ENCODE measurements at regions not wholly inside any gene's neighbourhood (a gene's known extent, or its start where the extent isn't known, plus 50 kb on each side); places are given as distances from the start of the nearest gene placed in this dataset.

DNA sequence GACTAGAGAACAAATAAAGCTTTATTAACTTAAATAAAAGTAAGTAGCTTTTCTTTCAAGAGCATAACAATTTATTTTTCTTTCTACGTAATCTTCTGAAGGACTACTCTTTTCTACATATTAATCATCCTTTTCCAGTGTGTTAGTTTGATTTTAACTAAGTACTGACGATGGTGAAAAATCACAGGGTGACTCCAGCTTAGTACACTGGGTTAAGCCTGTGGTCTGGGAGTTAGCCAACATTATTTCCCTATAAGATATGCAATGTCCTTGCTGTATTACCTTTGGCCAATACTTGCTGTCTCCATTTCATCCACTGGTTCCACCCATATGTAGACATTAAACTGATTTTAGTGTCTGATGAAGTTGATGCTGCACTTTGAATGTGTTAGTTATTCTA, 508.6 kb upstream of the SUCLG2 start:
- no peak for TF ChIP-seq POLR2AphosphoS5 (IDR thresholded peaks at IDR 0.05)
- TF ChIP-seq, protein P1, sequence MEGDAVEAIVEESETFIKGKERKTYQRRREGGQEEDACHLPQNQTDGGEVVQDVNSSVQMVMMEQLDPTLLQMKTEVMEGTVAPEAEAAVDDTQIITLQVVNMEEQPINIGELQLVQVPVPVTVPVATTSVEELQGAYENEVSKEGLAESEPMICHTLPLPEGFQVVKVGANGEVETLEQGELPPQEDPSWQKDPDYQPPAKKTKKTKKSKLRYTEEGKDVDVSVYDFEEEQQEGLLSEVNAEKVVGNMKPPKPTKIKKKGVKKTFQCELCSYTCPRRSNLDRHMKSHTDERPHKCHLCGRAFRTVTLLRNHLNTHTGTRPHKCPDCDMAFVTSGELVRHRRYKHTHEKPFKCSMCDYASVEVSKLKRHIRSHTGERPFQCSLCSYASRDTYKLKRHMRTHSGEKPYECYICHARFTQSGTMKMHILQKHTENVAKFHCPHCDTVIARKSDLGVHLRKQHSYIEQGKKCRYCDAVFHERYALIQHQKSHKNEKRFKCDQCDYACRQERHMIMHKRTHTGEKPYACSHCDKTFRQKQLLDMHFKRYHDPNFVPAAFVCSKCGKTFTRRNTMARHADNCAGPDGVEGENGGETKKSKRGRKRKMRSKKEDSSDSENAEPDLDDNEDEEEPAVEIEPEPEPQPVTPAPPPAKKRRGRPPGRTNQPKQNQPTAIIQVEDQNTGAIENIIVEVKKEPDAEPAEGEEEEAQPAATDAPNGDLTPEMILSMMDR (IDR thresholded peaks at IDR 0.05 in 8 of 11, conservative IDR thresholded peaks at IDR 0.05 in 3 of 11) = no peak
